ENCODE measurements at regions not wholly inside any gene's neighbourhood (a gene's known extent, or its start where the extent isn't known, plus 50 kb on each side); places are given as distances from the start of the nearest gene placed in this dataset.

- Histone ChIP-seq H3K9me3 (ENCODE audit: low read length) (peaks cover 92% of the 10 kb centered on the region), H3K4me2 (ENCODE audit: low read depth, low read length) (no peak overlapping the region), H2AFZ (ENCODE audit: low read length) (no peak overlapping the region), H3K4me3 (replicated peaks in 1 of 3; ENCODE audit: insufficient read depth in 1 of 3, low read depth in 2 of 3, low read length in 3 of 3) (no peak overlapping the region), H3K36me3 (replicated peaks in 1 of 2; ENCODE audit: control insufficient read depth in 1 of 2, insufficient read depth in 2 of 2, low read length in 2 of 2) (no peaks in the 10 kb centered on the region), H3K27me3 (ENCODE audit: control insufficient read depth in 1 of 2, insufficient read depth in 2 of 2, low read length in 2 of 2) (no peaks in the 10 kb centered on the region), H3K9ac (ENCODE audit: insufficient read depth, low read depth, low read length) (no peak overlapping the region), H3K27ac (ENCODE audit: extremely low read length, insufficient read depth, low read length) (no peak overlapping the region), H3K4me1 (ENCODE audit: insufficient read depth, low read length) (no peaks in the 10 kb centered on the region), H4K20me1 (ENCODE audit: insufficient read depth, low read length) (no peaks in the 10 kb centered on the region), H3K79me2 (ENCODE audit: insufficient read depth, low read length) (no peaks in the 10 kb centered on the region)
- in situ Hi-C loops (cut with HindIII; ENCODE audit: extremely low pct_ligation_motif_present, low pct_unique_long_range_greater_than_20kb), result no loop called here
- POLR2A ChIA-PET, result no interaction called here
- FAIRE-seq, result no peak
- DNase-seq (ENCODE audit: low spot score), result no peak
- ATAC-seq, result no peak
- TF ChIP-seq KIAA2018 (CRISPR knock-in tag; IDR thresholded peaks at IDR 0.05; ENCODE audit: borderline replicate concordance) (no peak), SIX4 (CRISPR knock-in tag; IDR thresholded peaks at IDR 0.05) (no peak)
- 1% methylated on average over 2 of the region's 2 CpGs for WGBS (ENCODE audit: low lambda C conversion rate)
- intact Hi-C loops (cut with micrococcal nuclease; ENCODE audit: unreplicated experiment), result no loop called here
- CTCF ChIA-PET (ENCODE audit: low intra/inter-chr PET ratio, low total read pairs), result no interaction called here
- BruUV-seq (replicated peaks), result no TSS peak
These were observed 182.1 kb downstream of the ETAA1 start for GRCh38 chr2:67579216-67579615.
